NCI-H748 (cell line): ENCODE measurements at regions not wholly inside any gene's neighbourhood (a gene's known extent, or its start where the extent isn't known, plus 50 kb on each side); places are given as distances from the start of the nearest gene placed in this dataset.
"Not testable (repeated sequence)": the region's sequence is repeated elsewhere in the genome, so short reads cannot be mapped to it uniquely, and the experiment has no call there.

Experiments used
- DNase-seq: peaks from one replicate; lab custom pipeline; 2025; ENCODE audit not compliant: unreplicated experiment; lab: John Stamatoyannopoulos, UW

- DNase-seq: no peak
Measured at GRCh38 chr10:130497056-130498010, 361.1 kb downstream of the GLRX3 start.

GRCh38 chr10:130498042-130498441 is 361.9 kb downstream of the GLRX3 start:
- DNase-seq: no peak

GRCh38 chr10:130498934-130499333 is 362.7 kb downstream of the GLRX3 start:
- no peak for DNase-seq

GRCh38 chr10:130499541-130499940 is 363.4 kb downstream of the GLRX3 start:
- DNase-seq: no peak

GRCh38 chr10:130500261-130501000 is 364.2 kb downstream of the GLRX3 start:
- no peak for DNase-seq

GRCh38 chr10:130507461-130507860 is 371.3 kb downstream of the GLRX3 start:
- no peak for DNase-seq

GRCh38 chr10:130509881-130510689 is 373.9 kb downstream of the GLRX3 start:
- no peak for DNase-seq

GRCh38 chr10:130510755-130511154 is 374.6 kb downstream of the GLRX3 start:
- no peak for DNase-seq

- DNase-seq: no peak
Measured at GRCh38 chr10:130511766-130512165, 375.6 kb downstream of the GLRX3 start.

GRCh38 chr10:130512936-130513335 is 376.7 kb downstream of the GLRX3 start:
- no peak for DNase-seq

- DNase-seq: no peak
Measured at GRCh38 chr10:130513686-130514476, 377.7 kb downstream of the GLRX3 start.

- DNase-seq: no peak
Measured at GRCh38 chr10:130515670-130516069, 379.5 kb downstream of the GLRX3 start.

GRCh38 chr10:130516141-130516735 is 380.0 kb downstream of the GLRX3 start:
- no peak for DNase-seq

- DNase-seq: not testable (repeated sequence)
Measured at GRCh38 chr10:130518921-130519320, 382.7 kb downstream of the GLRX3 start.

- DNase-seq: no peak
Measured at GRCh38 chr10:130519791-130520190, 383.6 kb downstream of the GLRX3 start.

- DNase-seq: no peak
Measured at GRCh38 chr10:130531312-130531711, 395.1 kb downstream of the GLRX3 start.

GRCh38 chr10:130541090-130541489 is 404.9 kb downstream of the GLRX3 start:
- no peak for DNase-seq

GRCh38 chr10:130542761-130543160 is 406.6 kb downstream of the GLRX3 start:
- DNase-seq: peak; percentile 78

- no peak for DNase-seq
Measured at GRCh38 chr10:130543794-130544193, 407.6 kb downstream of the GLRX3 start.

GRCh38 chr10:130545122-130545521 is 408.9 kb downstream of the GLRX3 start:
- DNase-seq: no peak
